Esophagus squamous epithelium (tissue), 4 donors: ENCODE measurements at regions not wholly inside any gene's neighbourhood (a gene's known extent, or its start where the extent isn't known, plus 50 kb on each side); places are given as distances from the start of the nearest gene placed in this dataset.

Experiments used
- POLR2A ChIP-seq, 4 donors: fragments of 450-650 bp; IDR thresholded peaks; one replicate each; pipeline ENCODE4 v1.6.1; 2017; ENCODE audit warnings: antibody characterized with exemption in 4 of 4, mild to moderate bottlenecking in 4 of 4, moderate library complexity in 3 of 4
- TF ChIP-seq, protein P1 (sequence below), 6 experiments: fragments of 450-650 bp in 4 of 6; fragments of 200-600 bp in 2 of 6; sonication (generic) in 2 of 6; IDR thresholded peaks; one replicate each; pipeline ENCODE4 v1.5.1; 2016 to 2019; ENCODE audit warnings: antibody characterized with exemption in 6 of 6, mild to moderate bottlenecking in 4 of 6, moderate library complexity in 4 of 6

DNA sequence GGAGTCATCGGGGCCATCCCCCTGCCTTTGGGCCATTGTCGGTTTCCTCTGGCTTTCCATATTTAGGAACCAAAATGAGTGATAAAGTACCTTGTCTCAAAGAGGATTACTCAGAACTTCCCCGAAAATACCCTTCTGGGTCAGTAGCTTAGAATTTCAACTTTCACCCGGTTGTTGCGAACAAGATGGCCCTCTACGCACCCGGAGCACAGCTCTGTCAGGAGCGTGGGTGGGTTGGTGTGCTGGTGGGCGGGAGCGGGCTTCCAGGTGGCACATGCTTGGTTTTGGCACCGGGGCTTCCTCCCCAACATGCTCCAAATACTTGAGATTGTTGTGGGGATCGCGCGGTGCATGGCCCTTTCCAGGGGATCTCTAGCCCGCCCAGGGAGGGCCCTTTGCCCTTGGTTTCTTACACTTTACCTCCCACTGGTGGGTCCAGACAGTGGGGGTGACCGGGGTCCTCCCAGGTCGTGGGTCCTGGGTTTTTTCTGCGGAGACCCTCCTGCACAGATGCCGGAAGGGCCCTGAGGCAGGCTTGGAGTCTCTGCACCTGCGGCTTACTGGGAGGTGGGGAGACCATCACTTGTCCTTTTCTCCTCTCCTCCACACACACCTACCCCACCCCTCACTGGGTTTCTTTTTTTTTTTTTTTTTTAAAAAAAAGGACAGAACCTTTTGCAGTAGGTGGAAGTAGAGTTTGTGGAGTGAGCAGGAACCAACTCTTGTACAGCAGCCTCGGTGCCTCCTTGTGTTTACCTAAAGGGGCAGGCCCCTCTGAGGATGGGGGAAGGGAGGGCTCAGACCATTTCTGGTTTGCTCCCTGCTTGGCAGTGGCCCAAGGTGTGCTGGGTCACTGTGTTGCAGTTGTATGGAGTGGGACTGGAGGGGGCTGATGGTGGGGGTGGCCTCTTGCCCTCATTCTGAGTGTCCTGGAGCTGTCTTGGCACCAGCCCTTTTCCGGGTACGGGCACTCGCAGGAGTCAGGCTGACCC lies 142.1 kb downstream of the SEC14L1 start:
- TF ChIP-seq, protein P1, sequence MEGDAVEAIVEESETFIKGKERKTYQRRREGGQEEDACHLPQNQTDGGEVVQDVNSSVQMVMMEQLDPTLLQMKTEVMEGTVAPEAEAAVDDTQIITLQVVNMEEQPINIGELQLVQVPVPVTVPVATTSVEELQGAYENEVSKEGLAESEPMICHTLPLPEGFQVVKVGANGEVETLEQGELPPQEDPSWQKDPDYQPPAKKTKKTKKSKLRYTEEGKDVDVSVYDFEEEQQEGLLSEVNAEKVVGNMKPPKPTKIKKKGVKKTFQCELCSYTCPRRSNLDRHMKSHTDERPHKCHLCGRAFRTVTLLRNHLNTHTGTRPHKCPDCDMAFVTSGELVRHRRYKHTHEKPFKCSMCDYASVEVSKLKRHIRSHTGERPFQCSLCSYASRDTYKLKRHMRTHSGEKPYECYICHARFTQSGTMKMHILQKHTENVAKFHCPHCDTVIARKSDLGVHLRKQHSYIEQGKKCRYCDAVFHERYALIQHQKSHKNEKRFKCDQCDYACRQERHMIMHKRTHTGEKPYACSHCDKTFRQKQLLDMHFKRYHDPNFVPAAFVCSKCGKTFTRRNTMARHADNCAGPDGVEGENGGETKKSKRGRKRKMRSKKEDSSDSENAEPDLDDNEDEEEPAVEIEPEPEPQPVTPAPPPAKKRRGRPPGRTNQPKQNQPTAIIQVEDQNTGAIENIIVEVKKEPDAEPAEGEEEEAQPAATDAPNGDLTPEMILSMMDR (IDR thresholded peaks at IDR 0.05), result no peak
- no peak for TF ChIP-seq POLR2A (IDR thresholded peaks at IDR 0.05)
